ENCODE measurements at regions not wholly inside any gene's neighbourhood (a gene's known extent, or its start where the extent isn't known, plus 50 kb on each side); places are given as distances from the start of the nearest gene placed in this dataset.

DNA sequence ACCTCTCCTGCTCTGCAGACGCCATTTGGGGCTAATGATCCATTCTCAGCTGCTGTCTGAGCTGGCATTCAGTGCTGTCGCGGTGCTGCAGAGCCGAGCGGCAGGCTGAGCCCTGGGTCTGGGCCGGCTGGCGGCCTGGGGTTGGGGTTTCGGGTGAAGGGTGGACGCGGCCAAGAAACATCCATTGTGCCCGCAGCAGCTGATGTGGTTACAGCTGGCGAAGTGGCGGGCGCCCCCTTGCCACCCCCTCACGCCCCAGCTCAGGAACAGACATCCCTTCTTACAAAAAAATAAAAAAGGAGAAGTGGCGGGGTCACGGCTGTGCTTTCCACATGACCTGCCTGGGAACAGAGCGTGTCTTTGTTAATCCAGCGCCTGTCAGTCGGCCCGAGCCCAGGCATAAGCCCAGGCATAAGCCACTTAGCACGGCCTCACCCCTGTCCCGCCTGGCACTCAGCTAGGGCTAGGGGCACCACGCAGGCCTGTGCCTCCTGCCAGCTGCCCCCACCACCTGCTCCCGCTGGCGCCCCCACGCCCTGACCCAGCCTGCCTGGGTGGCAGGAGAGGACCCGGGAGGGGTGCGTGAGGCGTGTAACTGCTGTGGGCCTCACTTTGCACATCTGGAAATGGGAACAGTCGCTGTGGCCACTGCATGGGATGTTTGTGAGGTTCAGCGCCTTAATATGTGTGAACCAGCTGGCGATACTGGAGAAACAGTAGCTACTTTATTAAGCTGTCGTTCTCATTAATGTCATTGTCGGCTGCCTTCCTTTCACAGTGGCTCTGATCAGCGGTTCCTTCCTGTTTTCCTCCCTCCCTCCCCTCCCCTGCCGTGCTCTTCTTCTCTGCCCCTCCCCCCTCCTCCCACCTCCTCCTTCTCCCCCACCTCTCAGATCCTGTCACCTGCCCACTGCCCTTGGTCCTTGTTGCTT, 197.7 kb upstream of the CIBAR2 start:
- peaks cover 33 to 61% of the 10 kb centered on the region in 2 experiments for H3K4me1 Mint-ChIP-seq
- H3K18ac ChIP-seq (ENCODE audit: insufficient read length, low read depth, low read length), result no peak overlapping the region
- DNase-seq, result peak; percentile 61

More for the DNA sequence above, 197.7 kb upstream of the CIBAR2 start:
- H2AFZ ChIP-seq (ENCODE audit: low read length), result no peak overlapping the region
- peak overlapping the region in 1 of 3 experiments; percentile 40; a peak in 1 of 7 replicates for H3K27ac Mint-ChIP-seq
- H3K79me1 ChIP-seq (ENCODE audit: insufficient read depth, low read depth, low read length, poor library complexity, severe bottlenecking), result no peaks in the 10 kb centered on the region
- H3K79me2 ChIP-seq (ENCODE audit: insufficient read depth, low read length), result no peaks in the 10 kb centered on the region
- H2BK15ac ChIP-seq (ENCODE audit: low read depth, low read length), result no peak overlapping the region
- no peaks in the 10 kb centered on the region for H3K27me3 ChIP-seq (ENCODE audit: insufficient read depth, low read length)
- no peak overlapping the region for H2BK120ac ChIP-seq (ENCODE audit: low read depth, low read length, poor library complexity, severe bottlenecking)
- no peak overlapping the region for H2BK12ac ChIP-seq (ENCODE audit: insufficient read length, low read depth, low read length)
- no peak for TF ChIP-seq CTCF (conservative IDR thresholded peaks at IDR 0.05)
- H3K4me2 ChIP-seq (ENCODE audit: insufficient read depth, insufficient read length, low read length), result peak overlapping the region; percentile 46
- H3K36me3 Mint-ChIP-seq (ENCODE audit: insufficient read depth in 1 of 3, low read depth in 3 of 3), result no peaks in the 10 kb centered on the region; a peak in 1 of 7 replicates
- H3K56ac ChIP-seq (ENCODE audit: insufficient read length, low read depth, low read length), result no peak overlapping the region
- H3K9ac ChIP-seq (ENCODE audit: extremely low read depth, insufficient read length, low read length), result no peak overlapping the region
- H4K5ac ChIP-seq (ENCODE audit: insufficient read length, low read depth, low read length), result no peak overlapping the region
- H3K4me1 ChIP-seq (ENCODE audit: insufficient read depth, low read length), result peaks cover 15% of the 10 kb centered on the region; the same call in 1 of the 2 replicates
- H4K20me1 ChIP-seq (ENCODE audit: control insufficient read depth, insufficient read depth, insufficient read length), result no peaks in the 10 kb centered on the region
- H3K9me3 ChIP-seq (ENCODE audit: control insufficient read depth, low read depth, low read length), result no peaks in the 10 kb centered on the region
- no peak overlapping the region for H2AK5ac ChIP-seq (ENCODE audit: insufficient read length, low read length)
- no peak overlapping the region for H2BK20ac ChIP-seq (ENCODE audit: low read depth, low read length, poor library complexity, severe bottlenecking)
- H3K27ac ChIP-seq (ENCODE audit: insufficient read length, low read depth, low read length), result no peak overlapping the region
- H2BK5ac ChIP-seq (ENCODE audit: insufficient read length, low read length), result no peak overlapping the region
- no peak overlapping the region for H3T11ph ChIP-seq (ENCODE audit: low read length)
- no peaks in the 10 kb centered on the region; a peak in 1 of 5 replicates for H3K9me3 Mint-ChIP-seq
- H3K4ac ChIP-seq (ENCODE audit: low read depth, low read length), result no peak overlapping the region
- H3K14ac ChIP-seq (ENCODE audit: insufficient read depth, low read length), result no peak overlapping the region; the same call in 1 of the 2 replicates
- WGBS (ENCODE audit: extremely low coverage, insufficient read length, low lambda C conversion rate), result no CpG with 5 or more reads among the region's 37 CpGs
- no peak overlapping the region for H4K8ac ChIP-seq (replicated peaks; ENCODE audit: insufficient read length, low read depth, low read length)
- H3K23ac ChIP-seq (ENCODE audit: insufficient read length, low read depth, low read length), result no peak overlapping the region
- peaks cover 24% of the 10 kb centered on the region for H3K27me3 Mint-ChIP-seq (ENCODE audit: low read depth)
- no peak overlapping the region for H4K91ac ChIP-seq (ENCODE audit: insufficient read length, low read depth, low read length)
- H3K4me3 Mint-ChIP-seq, result peak overlapping the region in 1 of 2 experiments; percentile 42; a peak in 2 of 5 replicates
- peaks cover 5% of the 10 kb centered on the region for H3K23me2 ChIP-seq (ENCODE audit: insufficient read length, low read depth, low read length, poor library complexity, severe bottlenecking)

All from H9 (cell line).